ENCODE measurements at regions not wholly inside any gene's neighbourhood (a gene's known extent, or its start where the extent isn't known, plus 50 kb on each side); places are given as distances from the start of the nearest gene placed in this dataset.

- H3K27me3 ChIP-seq (replicated peaks; ENCODE audit: control insufficient read depth, insufficient read depth, low read length) = no peaks in the 10 kb centered on the region
- no peak overlapping the region for H3K4me3 ChIP-seq (replicated peaks; ENCODE audit: low read depth, low read length)
- DNase-seq (ENCODE audit: extremely low read depth, insufficient read length) = no peak
- no peak for TF ChIP-seq CTCF (IDR thresholded peaks at IDR 0.05; ENCODE audit: insufficient read depth, low read length, poor library complexity, severe bottlenecking)
- no peaks in the 10 kb centered on the region for H3K36me3 ChIP-seq (ENCODE audit: control insufficient read depth, insufficient read depth, low read length)
These were observed 442.8 kb upstream of the NECTIN3 start for GRCh38 chr3:110628650-110629301.

- DNase-seq (ENCODE audit: extremely low read depth, insufficient read length) = no peak
- TF ChIP-seq CTCF (IDR thresholded peaks at IDR 0.05; ENCODE audit: insufficient read depth, low read length, poor library complexity, severe bottlenecking) = no peak
- H3K4me3 ChIP-seq (replicated peaks; ENCODE audit: low read depth, low read length) = no peak overlapping the region
- H3K27me3 ChIP-seq (replicated peaks; ENCODE audit: control insufficient read depth, insufficient read depth, low read length) = no peaks in the 10 kb centered on the region
- H3K36me3 ChIP-seq (ENCODE audit: control insufficient read depth, insufficient read depth, low read length) = no peaks in the 10 kb centered on the region
These were observed 441.7 kb upstream of the NECTIN3 start for GRCh38 chr3:110629917-110630316.

- H3K4me3 ChIP-seq (replicated peaks; ENCODE audit: low read depth, low read length) = no peak overlapping the region
These were observed 427.4 kb upstream of the NECTIN3 start for GRCh38 chr3:110644203-110644602.

GRCh38 chr3:110646055-110646454 lies 425.6 kb upstream of the NECTIN3 start:
- DNase-seq (ENCODE audit: extremely low read depth, insufficient read length) = no peak
- H3K27me3 ChIP-seq (replicated peaks; ENCODE audit: control insufficient read depth, insufficient read depth, low read length) = no peaks in the 10 kb centered on the region
- H3K36me3 ChIP-seq (ENCODE audit: control insufficient read depth, insufficient read depth, low read length) = no peaks in the 10 kb centered on the region
- TF ChIP-seq CTCF (IDR thresholded peaks at IDR 0.05; ENCODE audit: insufficient read depth, low read length, poor library complexity, severe bottlenecking) = no peak
- H3K4me3 ChIP-seq (replicated peaks; ENCODE audit: low read depth, low read length) = no peak overlapping the region

More at GRCh38 chr3:110644203-110644602, 427.4 kb upstream of the NECTIN3 start:
- no peak for TF ChIP-seq CTCF (IDR thresholded peaks at IDR 0.05; ENCODE audit: insufficient read depth, low read length, poor library complexity, severe bottlenecking)
- Histone ChIP-seq H3K27me3 (replicated peaks; ENCODE audit: control insufficient read depth, insufficient read depth, low read length) (no peaks in the 10 kb centered on the region), H3K36me3 (ENCODE audit: control insufficient read depth, insufficient read depth, low read length) (no peaks in the 10 kb centered on the region)
- no peak for DNase-seq (ENCODE audit: extremely low read depth, insufficient read length)

GRCh38 chr3:110646496-110646895 lies 425.1 kb upstream of the NECTIN3 start:
- Histone ChIP-seq H3K27me3 (replicated peaks; ENCODE audit: control insufficient read depth, insufficient read depth, low read length) (no peaks in the 10 kb centered on the region), H3K36me3 (ENCODE audit: control insufficient read depth, insufficient read depth, low read length) (no peaks in the 10 kb centered on the region), H3K4me3 (replicated peaks; ENCODE audit: low read depth, low read length) (no peak overlapping the region)
- DNase-seq (ENCODE audit: extremely low read depth, insufficient read length) = no peak
- no peak for TF ChIP-seq CTCF (IDR thresholded peaks at IDR 0.05; ENCODE audit: insufficient read depth, low read length, poor library complexity, severe bottlenecking)

GRCh38 chr3:110647586-110647985 lies 424.0 kb upstream of the NECTIN3 start:
- Histone ChIP-seq H3K27me3 (replicated peaks; ENCODE audit: control insufficient read depth, insufficient read depth, low read length) (no peaks in the 10 kb centered on the region), H3K4me3 (replicated peaks; ENCODE audit: low read depth, low read length) (no peak overlapping the region), H3K36me3 (ENCODE audit: control insufficient read depth, insufficient read depth, low read length) (no peaks in the 10 kb centered on the region)
- no peak for DNase-seq (ENCODE audit: extremely low read depth, insufficient read length)
- no peak for TF ChIP-seq CTCF (IDR thresholded peaks at IDR 0.05; ENCODE audit: insufficient read depth, low read length, poor library complexity, severe bottlenecking)
